ENCODE measurements at regions not wholly inside any gene's neighbourhood (a gene's known extent, or its start where the extent isn't known, plus 50 kb on each side); places are given as distances from the start of the nearest gene placed in this dataset.

GRCh38 chr1:203929741-203930309 is 68.4 kb downstream of the SNRPE start:
- TF ChIP-seq CTCF (IDR thresholded peaks at IDR 0.05) (no peak), POLR2A (IDR thresholded peaks at IDR 0.05) (no peak)

Measured in adrenal gland (tissue), 5 donors.